Nephron progenitor cell (in vitro differentiated cells): ENCODE measurements at regions not wholly inside any gene's neighbourhood (a gene's known extent, or its start where the extent isn't known, plus 50 kb on each side); places are given as distances from the start of the nearest gene placed in this dataset.
"Not testable (repeated sequence)": the region's sequence is repeated elsewhere in the genome, so short reads cannot be mapped to it uniquely, and the experiment has no call there.

Experiments
- DNase-seq: peaks from one replicate; pipeline ENCODE4 v3.0.0; 2021
- H3K27ac Mint-ChIP-seq: 2 replicates; pipeline ENCODE4 v1.8.0; 2021; ENCODE audit warnings: mild to moderate bottlenecking, moderate library complexity, mixed read lengths
- H3K27me3 Mint-ChIP-seq: 2 replicates; pipeline ENCODE4 v1.8.0; 2021; ENCODE audit warnings: mild to moderate bottlenecking, low read depth, mixed read lengths; ENCODE audit not compliant: poor library complexity
- H3K36me3 Mint-ChIP-seq: 2 replicates; pipeline ENCODE4 v1.8.0; 2021; ENCODE audit warnings: low read depth, mixed read lengths
- H3K4me1 Mint-ChIP-seq: 2 replicates; pipeline ENCODE4 v1.8.0; 2021; ENCODE audit warnings: mixed read lengths
- H3K4me3 Mint-ChIP-seq: 2 replicates; pipeline ENCODE4 v1.8.0; 2021; ENCODE audit warnings: mild to moderate bottlenecking, moderate library complexity, mixed read lengths
- H3K9me3 Mint-ChIP-seq: 2 replicates; pipeline ENCODE4 v1.8.0; 2021; ENCODE audit warnings: mild to moderate bottlenecking, moderate library complexity, mixed read lengths
- CTCF ChIP-seq: fragments of 200-600 bp; sonication (generic); IDR thresholded peaks from 2 replicates; pipeline ENCODE4 v1.5.0; 2021; ENCODE audit warnings: antibody characterized with exemption

- no peak for TF ChIP-seq CTCF
- H3K9me3 Mint-ChIP-seq = peaks cover 8% of the 10 kb centered on the region
- no peaks in the 10 kb centered on the region for H3K4me1 Mint-ChIP-seq
- no peaks in the 10 kb centered on the region for H3K36me3 Mint-ChIP-seq
- peaks cover 3% of the 10 kb centered on the region for H3K27me3 Mint-ChIP-seq
- H3K27ac Mint-ChIP-seq = no peak overlapping the region
- no peak overlapping the region for H3K4me3 Mint-ChIP-seq
- no peak for DNase-seq
Measured at GRCh38 chr7:69108097-69108496, 490.2 kb upstream of the AUTS2 start.

GRCh38 chr7:69109246-69109645 is 489.0 kb upstream of the AUTS2 start:
- H3K27ac Mint-ChIP-seq = no peak overlapping the region
- no peaks in the 10 kb centered on the region for H3K36me3 Mint-ChIP-seq
- H3K9me3 Mint-ChIP-seq = peaks cover 9% of the 10 kb centered on the region
- H3K4me1 Mint-ChIP-seq = no peaks in the 10 kb centered on the region
- TF ChIP-seq CTCF = no peak
- no peak for DNase-seq
- peaks cover 3% of the 10 kb centered on the region for H3K27me3 Mint-ChIP-seq
- no peak overlapping the region for H3K4me3 Mint-ChIP-seq

- peaks cover 14% of the 10 kb centered on the region for H3K9me3 Mint-ChIP-seq
- no peaks in the 10 kb centered on the region for H3K4me1 Mint-ChIP-seq
- no peak for TF ChIP-seq CTCF
- no peak overlapping the region for H3K4me3 Mint-ChIP-seq
- peaks cover 3% of the 10 kb centered on the region for H3K27me3 Mint-ChIP-seq
- no peak overlapping the region for H3K27ac Mint-ChIP-seq
- DNase-seq = no peak
- no peaks in the 10 kb centered on the region for H3K36me3 Mint-ChIP-seq
Measured at GRCh38 chr7:69109879-69110278, 488.4 kb upstream of the AUTS2 start.

- Mint-ChIP-seq H3K27me3 (peaks cover 6% of the 10 kb centered on the region), H3K4me1 (no peaks in the 10 kb centered on the region), H3K27ac (no peak overlapping the region), H3K4me3 (no peak overlapping the region), H3K36me3 (no peaks in the 10 kb centered on the region), H3K9me3 (peaks cover 17% of the 10 kb centered on the region)
- DNase-seq = no peak
- no peak for TF ChIP-seq CTCF
Measured at GRCh38 chr7:69110450-69111050, 487.7 kb upstream of the AUTS2 start.

- Mint-ChIP-seq H3K4me3 (no peak overlapping the region), H3K27me3 (peaks cover 9% of the 10 kb centered on the region), H3K27ac (no peak overlapping the region), H3K36me3 (no peaks in the 10 kb centered on the region), H3K4me1 (no peaks in the 10 kb centered on the region), H3K9me3 (peaks cover 17% of the 10 kb centered on the region)
- no peak for DNase-seq
- no peak for TF ChIP-seq CTCF
Measured at GRCh38 chr7:69114374-69114773, 483.9 kb upstream of the AUTS2 start.

GRCh38 chr7:69115788-69116187 is 482.5 kb upstream of the AUTS2 start:
- H3K27me3 Mint-ChIP-seq = peaks cover 6% of the 10 kb centered on the region
- no peak overlapping the region for H3K4me3 Mint-ChIP-seq
- no peak for TF ChIP-seq CTCF
- H3K27ac Mint-ChIP-seq = no peak overlapping the region
- DNase-seq = no peak
- H3K36me3 Mint-ChIP-seq = no peaks in the 10 kb centered on the region
- H3K4me1 Mint-ChIP-seq = no peaks in the 10 kb centered on the region
- H3K9me3 Mint-ChIP-seq = peaks cover 17% of the 10 kb centered on the region

- H3K4me3 Mint-ChIP-seq, H3K4me1 Mint-ChIP-seq, H3K27ac Mint-ChIP-seq, DNase-seq, H3K27me3 Mint-ChIP-seq, H3K36me3 Mint-ChIP-seq: not testable (repeated sequence)
- H3K9me3 Mint-ChIP-seq = peaks cover 21% of the 10 kb centered on the region
Measured at GRCh38 chr7:69116196-69116595, 482.1 kb upstream of the AUTS2 start.
